GM10248 (cell line): ENCODE measurements at regions not wholly inside any gene's neighbourhood (a gene's known extent, or its start where the extent isn't known, plus 50 kb on each side); places are given as distances from the start of the nearest gene placed in this dataset.

ENCODE experiments used
- CTCF ChIA-PET: fragments of 300-600 bp; sonication (Branson Sonifier 250); formaldehyde crosslinking; extraction: SDS; loops from one replicate; lab custom pipeline; 2021; ENCODE audit warnings: antibody characterized with exemption; lab: Yijun Ruan, JAX
- POLR2A ChIA-PET: fragments of 350-650 bp; sonication (Branson Sonifier 250); formaldehyde crosslinking; extraction: SDS; loops from one replicate; lab custom pipeline; 2020; ENCODE audit warnings: antibody characterized with exemption; lab: Yijun Ruan, JAX
- DNase-seq: peaks from one replicate; pipeline ENCODE4 v3.0.0; 2012; ENCODE audit errors: extremely low spot score
- CTCF ChIP-seq: IDR thresholded peaks from 2 replicates; pipeline ENCODE4 v1.5.1; 2012; ENCODE audit warnings: mild to moderate bottlenecking, low read depth; ENCODE audit errors: extremely low read depth, missing control alignments, control extremely low read depth

- ChIA-PET POLR2A (no interaction called here), CTCF (no interaction called here)
- TF ChIP-seq CTCF, result no peak
- DNase-seq, result no peak
Observed at GRCh38 chr21:43345046-43345745, 81.7 kb downstream of the SIK1 start.

GRCh38 chr21:43343992-43344886 lies 82.7 kb downstream of the SIK1 start:
- no peak for DNase-seq
- CTCF ChIA-PET, result no interaction called here
- POLR2A ChIA-PET, result no interaction called here
- TF ChIP-seq CTCF, result no peak

GRCh38 chr21:43343095-43343991 lies 83.6 kb downstream of the SIK1 start:
- CTCF ChIA-PET, result no interaction called here
- no peak for DNase-seq
- POLR2A ChIA-PET, result no interaction called here
- no peak for TF ChIP-seq CTCF

GRCh38 chr21:43342301-43342881 lies 84.5 kb downstream of the SIK1 start:
- ChIA-PET POLR2A (no interaction called here), CTCF (no interaction called here)
- no peak for TF ChIP-seq CTCF
- no peak for DNase-seq

- ChIA-PET CTCF (interaction anchor here (0.8 to 1.3 kb wide), 3 partner anchors 12 to 26 kb away, joined by 3 to 4 read pairs (median 3); no protein-coding TSS in a partner anchor), POLR2A (no interaction called here)
- TF ChIP-seq CTCF, result no peak
Observed at GRCh38 chr21:43341378-43342161, 85.4 kb downstream of the SIK1 start.

More at GRCh38 chr21:43341378-43342161, 85.4 kb downstream of the SIK1 start:
- DNase-seq, result no peak
